ENCODE measurements at regions not wholly inside any gene's neighbourhood (a gene's known extent, or its start where the extent isn't known, plus 50 kb on each side); places are given as distances from the start of the nearest gene placed in this dataset.
A peak's percentile ranks its signal among the peaks of the same experiment; 100 is the strongest.

- no peak for FAIRE-seq
- no peak overlapping the region for H3K27ac ChIP-seq
- 82 to 87% methylated on average over 7 of the region's 7 CpGs for WGBS, 2 donors
- H3K9me3 ChIP-seq, result no peaks in the 10 kb centered on the region
- no peak for DNase-seq
- no peak overlapping the region for H3K4me3 ChIP-seq
- no peaks in the 10 kb centered on the region for H3K4me1 ChIP-seq
- ATAC-seq, result no peak
- intact Hi-C loops (cut with DNase I), result no loop called here
- H3K36me3 ChIP-seq, result no peaks in the 10 kb centered on the region
- TF ChIP-seq CTCF (IDR thresholded peaks at IDR 0.05), result no peak
- no peaks in the 10 kb centered on the region for H3K27me3 ChIP-seq
These were observed 131.2 kb downstream of the TRIB2 start for GRCh38 chr2:12847694-12848575.

GRCh38 chr2:12852135-12852534 is 135.4 kb downstream of the TRIB2 start:
- DNase-seq, result no peak
- FAIRE-seq, result no peak
- Histone ChIP-seq H3K4me1 (no peaks in the 10 kb centered on the region), H3K27ac (no peak overlapping the region), H3K27me3 (no peaks in the 10 kb centered on the region), H3K9me3 (no peaks in the 10 kb centered on the region), H3K36me3 (no peaks in the 10 kb centered on the region), H3K4me3 (no peak overlapping the region)
- intact Hi-C loops (cut with DNase I), result no loop called here
- 70 to 82% methylated on average over 9 of the region's 9 CpGs for WGBS, 2 donors
- no peak for ATAC-seq
- no peak for TF ChIP-seq CTCF (IDR thresholded peaks at IDR 0.05)

GRCh38 chr2:12854001-12854530 is 137.3 kb downstream of the TRIB2 start:
- no peaks in the 10 kb centered on the region for H3K27me3 ChIP-seq
- no peak for ATAC-seq
- 87 to 95% methylated on average over 28 of the region's 28 CpGs for WGBS, 2 donors
- H3K4me1 ChIP-seq, result no peaks in the 10 kb centered on the region
- FAIRE-seq, result no peak
- no peak for TF ChIP-seq CTCF (IDR thresholded peaks at IDR 0.05)
- no peak overlapping the region for H3K27ac ChIP-seq
- no peaks in the 10 kb centered on the region for H3K9me3 ChIP-seq
- peak in 1 of 6 donors; percentile 47 for DNase-seq
- intact Hi-C loops (cut with DNase I), result no loop called here
- H3K36me3 ChIP-seq, result no peaks in the 10 kb centered on the region
- H3K4me3 ChIP-seq, result no peak overlapping the region

- Histone ChIP-seq H3K4me1 (no peaks in the 10 kb centered on the region), H3K9me3 (no peaks in the 10 kb centered on the region), H3K4me3 (no peak overlapping the region), H3K36me3 (no peaks in the 10 kb centered on the region), H3K27ac (no peak overlapping the region), H3K27me3 (no peaks in the 10 kb centered on the region)
- DNase-seq, result no peak
- no peak for ATAC-seq
- intact Hi-C loops (cut with DNase I), result no loop called here
- no peak for TF ChIP-seq CTCF (IDR thresholded peaks at IDR 0.05)
- FAIRE-seq, result no peak
These were observed 138.8 kb downstream of the TRIB2 start for GRCh38 chr2:12855508-12855907.

Data from pancreas (tissue), 10 donors.